HepG2 (cell line): ENCODE measurements at regions not wholly inside any gene's neighbourhood (a gene's known extent, or its start where the extent isn't known, plus 50 kb on each side); places are given as distances from the start of the nearest gene placed in this dataset.
"Not testable (repeated sequence)": the region's sequence is repeated elsewhere in the genome, so short reads cannot be mapped to it uniquely, and the experiment has no call there.

Experiments used
- ATAC-seq: fragments of 200-7000 bp; cut with Tn5 transposase; 3 replicates; pipeline ENCODE4 v1.9.1; 2020; ENCODE audit warnings: mild to moderate bottlenecking, moderate library complexity
- BruUV-seq: library from RNA; stranded (reverse); fragments of 400-500 nt; replicated peaks from 2 replicates; lab custom pipeline; 2021; lab: Mats Ljungman, UMichigan
- CTCF ChIA-PET: fragments of 300-600 bp; formaldehyde crosslinking; extraction: SDS; loops from one replicate; lab custom pipeline; 2021; ENCODE audit warnings: low total read pairs, inconsistent platforms, low intra/inter-chr PET ratio; lab: Yijun Ruan, JAX
- POLR2A ChIA-PET: fragments of 350-600 bp; sonication (Branson Sonifier 250); formaldehyde crosslinking; loops from one replicate; lab custom pipeline; 2020; ENCODE audit warnings: antibody characterized with exemption, inconsistent platforms; lab: Yijun Ruan, JAX
- DNase-seq: peaks from one replicate; pipeline ENCODE4 v3.0.0-alpha.2; 2015; ENCODE audit warnings: low spot score
- FAIRE-seq: peaks from 3 replicates; lab custom pipeline; 2011; peaks lifted over from hg19 to GRCh38; lab: Jason Lieb, UNC
- H2AFZ ChIP-seq: one replicate; pipeline ENCODE4 v1.6.1; 2011; ENCODE audit warnings: low read length, inconsistent platforms
- H3K27ac ChIP-seq: fragments of 300-600 bp; 3 replicates; pipeline ENCODE4 v1.8.0; 2011; ENCODE audit warnings: mixed run types, mild to moderate bottlenecking, mixed read lengths, low read length, inconsistent platforms; ENCODE audit not compliant: insufficient read depth; ENCODE audit errors: extremely low read length
- H3K27me3 ChIP-seq, 2 experiments: fragments of 200-600 bp in 1 of 2; 2 replicates in 1 of 2; 3 replicates in 1 of 2; pipeline versions ENCODE4 v1.6.0 to v1.8.0; 2011; ENCODE audit warnings: low read length in 2 of 2, mild to moderate bottlenecking in 2 of 2, moderate library complexity in 2 of 2, inconsistent platforms in 1 of 2; ENCODE audit not compliant: insufficient read depth in 2 of 2, control insufficient read depth in 1 of 2
- H3K36me3 ChIP-seq, 2 experiments: fragments of 200-600 bp in 1 of 2; replicated peaks in 1 of 2; 2 replicates in 1 of 2; 3 replicates in 1 of 2; pipeline versions ENCODE4 v1.5.1 to v1.8.0; 2011; ENCODE audit warnings: low read length in 2 of 2, inconsistent platforms in 1 of 2; ENCODE audit not compliant: insufficient read depth in 2 of 2, control insufficient read depth in 1 of 2
- H3K4me1 ChIP-seq: 2 replicates; pipeline ENCODE4 v1.5.1; 2012; ENCODE audit warnings: low read length, inconsistent platforms; ENCODE audit not compliant: insufficient read depth
- H3K4me2 ChIP-seq: 2 replicates; pipeline ENCODE4 v1.6.0; 2011; ENCODE audit warnings: low read depth, low read length, inconsistent platforms
- H3K4me3 ChIP-seq, 3 experiments: fragments of 200-600 bp in 1 of 3; sonication (generic), shearing (Covaris generic) in 1 of 3; replicated peaks in 1 of 3; 2 replicates each; pipeline ENCODE4 v1.5.1; 2011 to 2016; ENCODE audit warnings: low read length in 3 of 3, inconsistent platforms in 2 of 3, low read depth in 2 of 3, mild to moderate bottlenecking in 2 of 3, control low read depth in 1 of 3, mixed read lengths in 1 of 3; ENCODE audit not compliant: insufficient read depth in 1 of 3
- H3K79me2 ChIP-seq: one replicate; pipeline ENCODE4 v1.6.1; 2011; ENCODE audit warnings: low read length, inconsistent platforms; ENCODE audit not compliant: insufficient read depth
- H3K9ac ChIP-seq: 2 replicates; pipeline ENCODE4 v1.6.0; 2011; ENCODE audit warnings: mild to moderate bottlenecking, low read depth, low read length, inconsistent platforms; ENCODE audit not compliant: insufficient read depth
- H3K9me3 ChIP-seq: 2 replicates; pipeline ENCODE4 v1.5.1; 2012; ENCODE audit warnings: mild to moderate bottlenecking, low read length
- H4K20me1 ChIP-seq: 2 replicates; pipeline ENCODE4 v1.6.0; 2011; ENCODE audit warnings: inconsistent platforms, mild to moderate bottlenecking, low read length, moderate library complexity; ENCODE audit not compliant: insufficient read depth
- HNRNPK ChIP-seq: fragments of 200-400 bp; formaldehyde crosslinking; IDR thresholded peaks from 2 replicates; pipeline ENCODE4 v1.6.1; 2018; ENCODE audit warnings: low read length, low read depth, moderate library complexity, mild to moderate bottlenecking; ENCODE audit not compliant: poor library complexity, severe bottlenecking
- MTERF4 ChIP-seq: sonication (generic); formaldehyde crosslinking; IDR thresholded peaks from 2 replicates; pipeline ENCODE4 v1.8.0; 2023; ENCODE audit warnings: mild to moderate bottlenecking, missing genetic modification reagents
- NFRKB ChIP-seq: fragments of 450-650 bp; IDR thresholded peaks from 2 replicates; pipeline ENCODE4 v1.6.1; 2017
- REPIN1 ChIP-seq: sonication (generic); formaldehyde crosslinking; IDR thresholded peaks from 2 replicates; pipeline ENCODE4 v1.8.0; 2022; ENCODE audit warnings: missing genetic modification reagents, low read depth, mild to moderate bottlenecking, borderline replicate concordance
- ZMYM2 ChIP-seq: sonication (generic); formaldehyde crosslinking; IDR thresholded peaks from 2 replicates; pipeline ENCODE4 v1.8.0; 2022; ENCODE audit warnings: mild to moderate bottlenecking, missing genetic modification reagents
- ZNF574 ChIP-seq: sonication (generic); formaldehyde crosslinking; IDR thresholded peaks from 2 replicates; pipeline ENCODE4 v1.4.0; 2020; ENCODE audit warnings: missing genetic modification reagents
- ZNF7 ChIP-seq: IDR thresholded peaks from 2 replicates; pipeline ENCODE4 v1.6.1; 2016; ENCODE audit warnings: missing biosample characterization, missing genetic modification reagents
- ZSCAN25 ChIP-seq: sonication (generic); formaldehyde crosslinking; IDR thresholded peaks from 2 replicates; pipeline ENCODE4 v1.8.0; 2022; ENCODE audit warnings: mild to moderate bottlenecking, missing genetic modification reagents
- WGBS: methylation state at CpG from one replicate; pipeline ENCODE4 v1.1.6; 2017; ENCODE audit warnings: low lambda C conversion rate; 5-methylcytosine and 5-hydroxymethylcytosine counted together
- in situ Hi-C: cut with HindIII; loops from 2 replicates; pipeline ENCODE4 v1.10.0; 2017; ENCODE audit warnings: low pct_unique_long_range_greater_than_20kb; ENCODE audit not compliant: extremely low pct_ligation_motif_present
- intact Hi-C: fragments of 100-400 bp; cut with micrococcal nuclease; formaldehyde crosslinking; loops from one replicate; pipeline ENCODE4 v1.10.0; 2022; ENCODE audit not compliant: unreplicated experiment

DNA sequence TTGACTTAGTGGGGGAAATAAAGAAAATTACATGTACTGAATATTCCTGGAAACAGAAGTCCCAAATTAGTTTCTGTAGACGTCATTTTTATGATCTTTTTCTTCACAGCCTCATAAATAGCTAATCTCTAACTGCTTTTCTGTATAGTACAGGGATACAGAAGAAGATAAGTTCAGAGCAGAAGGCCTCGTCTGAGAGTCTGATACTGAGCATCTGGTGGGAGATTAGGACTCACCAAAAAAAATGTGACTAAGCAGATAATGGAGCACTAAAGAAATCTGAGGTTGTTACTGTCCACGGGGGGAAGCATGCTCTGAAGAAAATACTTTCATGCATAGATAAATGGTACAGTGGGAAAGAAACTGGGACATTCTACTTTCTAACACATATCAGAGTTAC lies 115.3 kb upstream of the TRPC5 start (continued):
- no peak for TF ChIP-seq ZNF574 (CRISPR knock-in tag)
- no peak for TF ChIP-seq ZSCAN25 (CRISPR knock-in tag)
- no peak for TF ChIP-seq NFRKB

GRCh38 chrX:112190646-112191045 lies 108.1 kb upstream of the TRPC5 start:
- Histone ChIP-seq H3K4me2 (no peak overlapping the region), H3K27me3 (no peaks in the 10 kb centered on the region), H3K4me1 (no peaks in the 10 kb centered on the region), H3K79me2 (no peaks in the 10 kb centered on the region), H3K27ac (no peak overlapping the region), H3K9ac (no peak overlapping the region), H3K9me3 (no peaks in the 10 kb centered on the region), H2AFZ (no peak overlapping the region), H4K20me1 (no peaks in the 10 kb centered on the region), H3K4me3 (no peak overlapping the region), H3K36me3 (no peaks in the 10 kb centered on the region)
- intact Hi-C loops = no loop called here
- no peak for FAIRE-seq
- no TSS peak for BruUV-seq
- WGBS = 0% methylated on average over 1 of the region's 4 CpGs
- no peak for TF ChIP-seq REPIN1 (CRISPR knock-in tag)
- no peak for TF ChIP-seq MTERF4 (CRISPR knock-in tag)
- TF ChIP-seq ZMYM2 (CRISPR knock-in tag) = no peak
- TF ChIP-seq ZNF7 (CRISPR knock-in tag) = no peak
- no peak for TF ChIP-seq HNRNPK
- CTCF ChIA-PET = no interaction called here
- no peak for DNase-seq
- in situ Hi-C loops = no loop called here
- POLR2A ChIA-PET = no interaction called here
- no peak for ATAC-seq

DNA sequence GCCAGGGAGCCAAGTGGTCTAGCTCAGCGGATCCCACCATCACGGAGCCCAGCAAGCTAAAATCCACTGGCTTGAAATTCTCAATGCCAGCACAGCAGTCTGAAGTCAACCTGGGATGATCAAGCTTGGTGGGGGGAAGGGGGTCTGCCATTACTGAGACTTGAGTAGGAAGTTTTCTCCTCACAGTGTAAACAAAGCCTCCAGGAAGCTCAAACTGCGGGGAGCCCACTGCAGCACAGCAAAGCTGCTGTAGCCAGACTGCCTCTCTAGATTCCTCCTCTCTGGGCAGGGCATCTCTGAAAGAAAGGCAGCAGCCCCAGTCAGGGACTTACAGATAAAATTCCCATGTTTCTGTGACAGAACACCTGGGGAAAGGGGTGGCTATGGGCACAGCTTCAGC lies 98.8 kb upstream of the TRPC5 start:
- BruUV-seq, H2AFZ ChIP-seq, intact Hi-C loops, H3K4me1 ChIP-seq, H3K4me2 ChIP-seq, H3K27me3 ChIP-seq, H3K27ac ChIP-seq, H3K4me3 ChIP-seq, H3K9me3 ChIP-seq, POLR2A ChIA-PET, H3K36me3 ChIP-seq, H3K9ac ChIP-seq, FAIRE-seq, H3K79me2 ChIP-seq, ATAC-seq, DNase-seq, H4K20me1 ChIP-seq, in situ Hi-C loops, CTCF ChIA-PET: not testable (repeated sequence)
- WGBS = no CpG with 5 or more reads among the region's 3 CpGs
